Testis (tissue), 2 donors: ENCODE measurements at regions not wholly inside any gene's neighbourhood (a gene's known extent, or its start where the extent isn't known, plus 50 kb on each side); places are given as distances from the start of the nearest gene placed in this dataset.

Source experiments
- CTCF ChIP-seq, 3 experiments: fragments of 450-650 bp in 2 of 3; fragments of 200-600 bp in 1 of 3; sonication (generic) in 1 of 3; IDR thresholded peaks; one replicate each; pipeline ENCODE4 v1.5.1; 2016 to 2019; ENCODE audit warnings: antibody characterized with exemption in 3 of 3, mild to moderate bottlenecking in 2 of 3, moderate library complexity in 1 of 3
- POLR2A ChIP-seq: fragments of 450-650 bp; IDR thresholded peaks from one replicate; pipeline ENCODE4 v1.6.1; 2017; ENCODE audit warnings: antibody characterized with exemption, mild to moderate bottlenecking, moderate library complexity

- TF ChIP-seq CTCF (IDR thresholded peaks at IDR 0.05) (no peak), POLR2A (no peak)
These were observed 256.9 kb downstream of the LRFN2 start for GRCh38 chr6:40330301-40330721.
